ENCODE measurements at regions not wholly inside any gene's neighbourhood (a gene's known extent, or its start where the extent isn't known, plus 50 kb on each side); places are given as distances from the start of the nearest gene placed in this dataset.

- no peak for TF ChIP-seq POLR2AphosphoS5 (IDR thresholded peaks at IDR 0.05; ENCODE audit: low read depth, low read length)
- TF ChIP-seq CTCF (IDR thresholded peaks at IDR 0.05; ENCODE audit: control extremely low read depth in 1 of 3, insufficient read depth in 1 of 3, low read depth in 1 of 3, low read length in 3 of 3), result no peak
- no peak for TF ChIP-seq BRCA1 (IDR thresholded peaks at IDR 0.05; ENCODE audit: low read depth, low read length)
These were observed 413.3 kb upstream of the PTBP2 start for GRCh38 chr1:96308314-96308713.

All from H1 (cell line).